ENCODE measurements at regions not wholly inside any gene's neighbourhood (a gene's known extent, or its start where the extent isn't known, plus 50 kb on each side); places are given as distances from the start of the nearest gene placed in this dataset.
"Not testable (repeated sequence)": the region's sequence is repeated elsewhere in the genome, so short reads cannot be mapped to it uniquely, and the experiment has no call there.

- DNase-seq (ENCODE audit: low read depth in 2 of 2) = no peak
Observed at GRCh38 chr6:68575765-68576439, 59.2 kb upstream of the ADGRB3 start.

GRCh38 chr6:68572975-68573374 is 62.1 kb upstream of the ADGRB3 start:
- DNase-seq (ENCODE audit: low read depth in 2 of 2) = no peak

GRCh38 chr6:68572525-68572924 is 62.6 kb upstream of the ADGRB3 start:
- DNase-seq (ENCODE audit: low read depth in 2 of 2) = no peak

- DNase-seq (ENCODE audit: low read depth in 2 of 2) = peak; percentile 5 to 14
Observed at GRCh38 chr6:68559716-68560115, 75.4 kb upstream of the ADGRB3 start.

GRCh38 chr6:68559070-68559469 is 76.0 kb upstream of the ADGRB3 start:
- DNase-seq (ENCODE audit: low read depth in 2 of 2) = peak; percentile 3 to 10

- no peak for DNase-seq (ENCODE audit: low read depth in 2 of 2)
Observed at GRCh38 chr6:68546620-68547019, 88.5 kb upstream of the ADGRB3 start.

- DNase-seq (ENCODE audit: low read depth in 2 of 2) = no peak
Observed at GRCh38 chr6:68544450-68544849, 90.6 kb upstream of the ADGRB3 start.

- DNase-seq (ENCODE audit: low read depth in 2 of 2) = no peak
Observed at GRCh38 chr6:68533339-68533795, 101.7 kb upstream of the ADGRB3 start.

- no peak for DNase-seq (ENCODE audit: low read depth in 2 of 2)
Observed at GRCh38 chr6:68527691-68528090, 107.4 kb upstream of the ADGRB3 start.

- DNase-seq (ENCODE audit: low read depth in 2 of 2) = no peak
Observed at GRCh38 chr6:68506911-68507310, 128.2 kb upstream of the ADGRB3 start.

- no peak for DNase-seq (ENCODE audit: low read depth in 2 of 2)
Observed at GRCh38 chr6:68502946-68503345, 132.1 kb upstream of the ADGRB3 start.

- peak; percentile 55 to 57 for DNase-seq (ENCODE audit: low read depth in 2 of 2)
Observed at GRCh38 chr6:68497927-68498326, 137.2 kb upstream of the ADGRB3 start.

GRCh38 chr6:68494880-68495279 is 140.2 kb upstream of the ADGRB3 start:
- not testable (repeated sequence) for DNase-seq (ENCODE audit: low read depth in 2 of 2)

GRCh38 chr6:68476611-68477010 is 158.5 kb upstream of the ADGRB3 start:
- DNase-seq (ENCODE audit: low read depth in 2 of 2) = no peak

- peak; percentile 59 to 60 for DNase-seq (ENCODE audit: low read depth in 2 of 2)
Observed at GRCh38 chr6:68473433-68474210, 161.5 kb upstream of the ADGRB3 start.

- no peak for DNase-seq (ENCODE audit: low read depth in 2 of 2)
Observed at GRCh38 chr6:68468244-68468884, 166.7 kb upstream of the ADGRB3 start.

- DNase-seq (ENCODE audit: low read depth in 2 of 2) = no peak
Observed at GRCh38 chr6:68458447-68458846, 176.6 kb upstream of the ADGRB3 start.

GRCh38 chr6:68447112-68447511 is 188.0 kb upstream of the ADGRB3 start:
- no peak for DNase-seq (ENCODE audit: low read depth in 2 of 2)

GRCh38 chr6:68445926-68446325 is 189.2 kb upstream of the ADGRB3 start:
- DNase-seq (ENCODE audit: low read depth in 2 of 2) = no peak

- no peak for DNase-seq (ENCODE audit: low read depth in 2 of 2)
Observed at GRCh38 chr6:68443704-68444103, 191.4 kb upstream of the ADGRB3 start.

GRCh38 chr6:68427630-68428029 is 207.5 kb upstream of the ADGRB3 start:
- peak; percentile 24 to 34 for DNase-seq (ENCODE audit: low read depth in 2 of 2)

GRCh38 chr6:68410021-68410420 is 225.1 kb upstream of the ADGRB3 start:
- DNase-seq (ENCODE audit: low read depth in 2 of 2) = no peak

- no peak for DNase-seq (ENCODE audit: low read depth in 2 of 2)
Observed at GRCh38 chr6:68400396-68400795, 234.7 kb upstream of the ADGRB3 start.
